ENCODE measurements at regions not wholly inside any gene's neighbourhood (a gene's known extent, or its start where the extent isn't known, plus 50 kb on each side); places are given as distances from the start of the nearest gene placed in this dataset.

DNA sequence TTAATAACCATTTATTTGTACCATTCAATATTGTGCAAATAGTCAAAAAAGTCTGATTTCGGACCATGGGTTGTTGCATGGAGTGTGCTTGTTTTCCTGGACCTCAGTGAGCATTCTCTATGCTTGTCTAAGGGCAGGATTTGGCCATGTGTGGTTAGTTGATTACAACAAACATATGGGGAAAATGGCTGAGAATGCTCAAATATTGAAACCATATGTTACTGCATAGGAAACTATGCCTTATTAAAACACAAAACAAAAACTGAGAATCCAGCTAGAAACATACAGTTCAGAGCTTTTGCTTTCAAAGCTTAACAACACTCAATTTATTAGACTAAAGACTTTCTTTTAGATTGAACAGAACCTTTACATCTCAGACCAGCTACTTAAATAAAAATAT is 928.3 kb downstream of the NR2F1-AS1 start (continued):
- TF ChIP-seq REST (IDR thresholded peaks at IDR 0.05; ENCODE audit: unreplicated experiment) = no peak
- TF ChIP-seq ZNF462 (CRISPR knock-in tag; IDR thresholded peaks at IDR 0.05) = no peak
- no peak for TF ChIP-seq JUNB (IDR thresholded peaks at IDR 0.05; ENCODE audit: unreplicated experiment)
- no peak for TF ChIP-seq CREB1 (CRISPR knock-in tag; IDR thresholded peaks at IDR 0.05; ENCODE audit: low read depth)
- TF ChIP-seq POLR2AphosphoS5 (IDR thresholded peaks at IDR 0.05; ENCODE audit: low read depth) = no peak

GRCh38 chr5:92644266-92644886 is 936.6 kb downstream of the NR2F1-AS1 start:
- Mint-ChIP-seq H3K36me3 (ENCODE audit: low read depth) (no peaks in the 10 kb centered on the region), H3K9me3 (no peaks in the 10 kb centered on the region), H3K4me3 (no peak overlapping the region), H3K27ac (no peak overlapping the region), H3K4me1 (peaks cover 25% of the 10 kb centered on the region), H3K27me3 (ENCODE audit: insufficient read depth, low read depth, poor library complexity) (no peaks in the 10 kb centered on the region)
- Histone ChIP-seq H3K27me3 (ENCODE audit: insufficient read depth) (no peaks in the 10 kb centered on the region), H3K4me2 (no peak overlapping the region), H3K79me2 (replicated peaks; ENCODE audit: insufficient read depth) (no peaks in the 10 kb centered on the region), H3F3A (replicated peaks; ENCODE audit: low read depth) (no peaks in the 10 kb centered on the region), H3K27ac (ENCODE audit: low read depth) (no peak overlapping the region), H3K9me2 (ENCODE audit: insufficient read depth) (no peaks in the 10 kb centered on the region), H2AFZ (peak overlapping the region; percentile 9), H3K4me3 (no peak overlapping the region), H4K20me1 (replicated peaks; ENCODE audit: insufficient read depth) (no peaks in the 10 kb centered on the region), H3K4me1 (ENCODE audit: insufficient read depth) (peaks cover 20% of the 10 kb centered on the region), H3K36me3 (ENCODE audit: insufficient read depth) (no peaks in the 10 kb centered on the region)
- no peak for TF ChIP-seq EZH2 (IDR thresholded peaks at IDR 0.05; ENCODE audit: low read depth, unreplicated experiment)
- TF ChIP-seq CTCF (conservative IDR thresholded peaks at IDR 0.05; ENCODE audit: low read depth in 2 of 2) = peak; percentile 8 to 35; a peak in 2 of 4 replicates
- peak; percentile 62 for DNase-seq (ENCODE audit: low spot score)
- peak; percentile 78 for ATAC-seq

All from GM23338 (cell line).